IgD-negative memory B cell (primary cell): ENCODE measurements at regions not wholly inside any gene's neighbourhood (a gene's known extent, or its start where the extent isn't known, plus 50 kb on each side); places are given as distances from the start of the nearest gene placed in this dataset.
A peak's percentile ranks its signal among the peaks of the same experiment; 100 is the strongest.
"Not testable (repeated sequence)": the region's sequence is repeated elsewhere in the genome, so short reads cannot be mapped to it uniquely, and the experiment has no call there.

Source experiments
- H3K27ac Mint-ChIP-seq, 3 donors: one replicate each; pipeline ENCODE4 v1.8.0; 2020 to 2022; ENCODE audit warnings: mild to moderate bottlenecking in 3 of 3, mixed read lengths in 3 of 3, moderate library complexity in 1 of 3
- H3K27me3 Mint-ChIP-seq: one replicate; pipeline ENCODE4 v1.8.0; 2021; ENCODE audit warnings: mixed read lengths
- H3K36me3 Mint-ChIP-seq: one replicate; pipeline ENCODE4 v1.8.0; 2020; ENCODE audit warnings: mild to moderate bottlenecking, mixed read lengths
- H3K4me1 Mint-ChIP-seq, 3 donors: one replicate each; pipeline ENCODE4 v1.8.0; 2020 to 2022; ENCODE audit warnings: mixed read lengths in 3 of 3, mild to moderate bottlenecking in 1 of 3
- H3K4me3 Mint-ChIP-seq, 4 donors: one replicate each; pipeline ENCODE4 v1.8.0; 2020 to 2022; ENCODE audit warnings: mild to moderate bottlenecking in 4 of 4, mixed read lengths in 4 of 4, moderate library complexity in 3 of 4
- H3K9me3 Mint-ChIP-seq, 3 donors: one replicate each; pipeline ENCODE4 v1.8.0; 2020 to 2021; ENCODE audit warnings: mixed read lengths in 3 of 3, mild to moderate bottlenecking in 1 of 3

DNA sequence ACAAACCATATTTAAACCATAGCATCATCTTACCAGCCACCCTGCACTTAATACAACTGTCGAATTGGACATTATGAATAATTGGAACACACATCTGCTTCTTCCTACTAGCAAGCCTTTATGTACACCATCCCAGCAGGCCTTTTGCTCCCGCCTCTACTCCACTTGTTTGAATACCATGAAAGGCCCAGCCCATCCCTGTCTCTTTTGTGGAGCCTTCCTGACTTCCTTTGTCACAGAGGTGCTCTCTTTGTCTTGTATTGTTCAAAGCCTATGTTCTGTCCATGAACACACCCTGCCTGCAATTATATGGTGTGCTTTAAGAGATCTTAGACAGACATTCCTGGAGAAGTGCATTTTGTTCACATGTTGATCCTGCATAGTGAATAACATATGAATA is 465.7 kb downstream of the DIRAS2 start:
- H3K9me3 Mint-ChIP-seq: peaks cover 0 to 3% (median under 1%) of the 10 kb centered on the region in 3 donors
- H3K4me1 Mint-ChIP-seq: peaks cover 11 to 31% (median 26%) of the 10 kb centered on the region in 3 donors
- peaks cover 4% of the 10 kb centered on the region for H3K36me3 Mint-ChIP-seq
- peaks cover 3% of the 10 kb centered on the region for H3K27me3 Mint-ChIP-seq
- H3K4me3 Mint-ChIP-seq: no peak overlapping the region
- no peak overlapping the region for H3K27ac Mint-ChIP-seq

DNA sequence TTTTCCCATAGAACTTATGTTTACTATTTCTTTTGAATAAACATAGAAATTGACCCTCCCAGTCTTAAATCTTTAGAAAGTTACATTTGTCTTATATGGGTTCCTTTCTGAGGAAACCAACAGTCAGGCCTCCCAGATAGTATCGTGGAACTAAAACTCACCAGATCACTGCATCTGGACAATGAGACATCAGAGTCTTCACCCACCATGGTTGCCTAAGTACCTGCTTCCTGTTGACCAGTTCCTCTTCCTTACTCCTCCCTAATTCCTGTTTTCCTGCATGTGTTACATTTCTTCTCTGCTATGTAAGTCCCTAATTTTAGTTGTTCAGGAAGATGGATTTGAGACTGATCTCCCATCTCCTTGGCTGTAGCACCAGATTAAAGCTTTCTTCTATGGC is 462.2 kb downstream of the DIRAS2 start:
- Mint-ChIP-seq H3K9me3 (peaks cover 0 to 3% (median 0%) of the 10 kb centered on the region in 3 donors), H3K27me3 (peaks cover 3% of the 10 kb centered on the region), H3K4me1 (peaks cover 9 to 31% (median 21%) of the 10 kb centered on the region in 3 donors), H3K4me3 (no peak overlapping the region), H3K27ac (no peak overlapping the region), H3K36me3 (peaks cover 4% of the 10 kb centered on the region)

DNA sequence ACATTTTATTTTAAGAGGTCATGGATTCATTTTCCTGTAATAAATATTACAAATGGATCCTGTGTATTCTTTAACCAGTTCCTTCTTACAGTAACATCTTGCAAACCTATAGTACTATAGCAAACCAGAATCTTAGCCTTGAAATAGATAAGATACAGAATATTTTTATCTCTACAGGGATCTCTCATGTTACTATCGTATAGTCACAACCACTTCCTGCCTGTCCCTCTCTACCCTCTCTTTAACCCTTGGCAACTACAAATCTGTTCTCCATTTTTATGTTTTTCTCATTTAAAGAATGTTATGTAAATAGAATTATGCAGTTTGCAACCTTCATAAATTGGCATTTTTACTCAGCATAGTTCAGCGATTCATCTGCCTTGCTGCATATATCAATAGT is 454.0 kb downstream of the DIRAS2 start:
- Mint-ChIP-seq H3K4me1 (peaks cover 39 to 59% (median 47%) of the 10 kb centered on the region in 3 donors), H3K4me3 (peak overlapping the region in 3 of 4 donors; percentile 41 to 91 (median 84))

DNA sequence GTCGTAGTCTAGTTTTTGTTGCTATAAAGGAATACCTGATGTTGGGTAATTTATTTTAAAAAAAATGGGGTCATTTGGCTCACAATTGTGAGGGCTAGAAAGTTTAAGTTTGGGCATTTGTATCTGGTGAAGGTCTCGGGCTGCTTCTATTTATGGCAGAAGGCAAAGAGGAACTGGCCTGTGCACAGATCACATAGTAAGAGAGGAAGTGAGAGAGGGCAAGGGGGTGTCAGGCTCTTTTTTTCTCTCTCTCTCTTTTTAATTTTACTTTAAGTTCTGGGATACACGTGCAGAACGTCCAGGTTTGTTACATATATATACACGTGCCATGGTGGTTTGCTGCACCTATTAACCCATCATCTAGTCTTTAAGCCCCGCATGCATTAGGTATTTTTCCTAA is 453.3 kb downstream of the DIRAS2 start:
- Mint-ChIP-seq H3K27me3 (no peaks in the 10 kb centered on the region), H3K9me3 (peaks cover 0 to 6% (median 2%) of the 10 kb centered on the region in 3 donors), H3K4me3 (peak overlapping the region; percentile 39 to 91 (median 62)), H3K4me1 (peaks cover 39 to 59% (median 47%) of the 10 kb centered on the region in 3 donors), H3K36me3 (peaks cover 2% of the 10 kb centered on the region), H3K27ac (peak overlapping the region; percentile 16 to 81 (median 46))

More for the DNA sequence above, 454.0 kb downstream of the DIRAS2 start:
- Mint-ChIP-seq H3K9me3 (peaks cover 0 to 6% (median 2%) of the 10 kb centered on the region in 3 donors), H3K27me3 (no peaks in the 10 kb centered on the region), H3K27ac (peak overlapping the region; percentile 16 to 81 (median 46)), H3K36me3 (peaks cover 2% of the 10 kb centered on the region)

DNA sequence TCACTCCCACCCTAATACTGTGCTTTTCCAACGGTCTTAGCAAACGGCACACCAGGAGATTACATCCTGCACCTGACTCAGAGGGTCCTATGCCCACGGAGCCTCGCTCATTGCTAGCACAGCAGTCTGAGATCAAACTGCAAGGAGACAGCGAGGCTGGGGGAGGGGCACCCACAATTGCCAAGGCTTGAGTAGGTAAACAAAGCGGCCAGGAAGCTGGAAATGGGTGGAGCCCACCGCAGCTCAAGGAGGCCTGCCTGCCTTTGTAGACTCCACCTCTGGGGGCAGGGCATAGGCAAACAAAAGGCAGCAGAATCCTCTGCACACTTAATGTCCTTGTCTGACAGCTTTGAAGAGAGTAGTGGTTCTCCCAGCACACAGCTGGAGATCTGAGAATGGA is 450.2 kb downstream of the DIRAS2 start:
- H3K27me3 Mint-ChIP-seq, H3K9me3 Mint-ChIP-seq, H3K36me3 Mint-ChIP-seq: not testable (repeated sequence)
- Mint-ChIP-seq H3K4me1 (peaks cover 39 to 50% (median 47%) of the 10 kb centered on the region in 3 donors), H3K4me3 (peak overlapping the region in 2 of 4 donors; percentile 49 to 77), H3K27ac (peak overlapping the region in 2 of 3 donors; percentile 24 to 29)

DNA sequence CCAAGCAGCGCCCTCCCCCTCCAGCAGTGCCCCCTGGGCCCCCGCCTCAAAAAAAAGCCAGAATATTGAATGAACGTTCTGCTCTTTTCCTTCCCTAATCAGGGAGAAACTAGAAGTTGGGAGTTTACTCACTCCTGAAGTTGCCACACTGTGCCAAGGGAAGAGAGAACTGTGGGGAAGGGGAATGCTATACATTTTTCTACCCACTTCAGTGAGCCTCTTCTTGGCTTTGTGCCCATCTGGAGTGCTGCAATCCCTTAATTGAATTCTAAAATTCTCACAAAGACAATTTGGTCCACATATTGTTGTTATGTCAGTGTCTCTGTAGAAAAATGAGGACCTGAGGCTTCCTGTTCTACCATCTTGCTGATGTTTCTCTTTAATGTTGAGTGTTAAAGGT is 443.7 kb downstream of the DIRAS2 start:
- Mint-ChIP-seq H3K27ac (no peak overlapping the region), H3K9me3 (peaks cover 1 to 7% (median 3%) of the 10 kb centered on the region in 3 donors), H3K36me3 (peaks cover 3% of the 10 kb centered on the region), H3K4me1 (peaks cover under 1 to 6% (median 4%) of the 10 kb centered on the region in 3 donors), H3K4me3 (no peak overlapping the region), H3K27me3 (no peaks in the 10 kb centered on the region)

DNA sequence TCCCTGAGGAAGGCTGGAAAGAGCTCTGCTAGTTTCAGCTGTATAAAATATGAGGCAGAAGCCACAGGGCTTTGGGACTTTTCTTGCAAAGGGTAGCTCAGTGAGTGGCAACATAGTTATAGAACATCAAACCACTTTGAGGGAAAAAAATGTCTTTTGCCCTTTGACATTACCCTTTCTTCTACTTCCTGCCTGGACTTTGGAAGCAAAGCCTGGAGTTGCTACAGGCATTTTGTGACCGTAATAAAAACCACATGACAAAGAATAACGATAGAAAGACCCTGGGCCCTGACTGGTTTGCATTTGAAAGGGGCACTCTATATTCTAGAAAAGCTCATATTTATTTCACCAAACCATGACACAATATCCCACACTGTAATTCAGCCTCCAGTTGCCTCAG is 440.9 kb downstream of the DIRAS2 start:
- Mint-ChIP-seq H3K9me3 (peaks cover 1 to 7% (median 3%) of the 10 kb centered on the region in 3 donors), H3K27me3 (no peaks in the 10 kb centered on the region), H3K27ac (no peak overlapping the region), H3K36me3 (peaks cover 4% of the 10 kb centered on the region), H3K4me3 (no peak overlapping the region), H3K4me1 (peaks cover 10 to 16% (median 11%) of the 10 kb centered on the region in 3 donors)

DNA sequence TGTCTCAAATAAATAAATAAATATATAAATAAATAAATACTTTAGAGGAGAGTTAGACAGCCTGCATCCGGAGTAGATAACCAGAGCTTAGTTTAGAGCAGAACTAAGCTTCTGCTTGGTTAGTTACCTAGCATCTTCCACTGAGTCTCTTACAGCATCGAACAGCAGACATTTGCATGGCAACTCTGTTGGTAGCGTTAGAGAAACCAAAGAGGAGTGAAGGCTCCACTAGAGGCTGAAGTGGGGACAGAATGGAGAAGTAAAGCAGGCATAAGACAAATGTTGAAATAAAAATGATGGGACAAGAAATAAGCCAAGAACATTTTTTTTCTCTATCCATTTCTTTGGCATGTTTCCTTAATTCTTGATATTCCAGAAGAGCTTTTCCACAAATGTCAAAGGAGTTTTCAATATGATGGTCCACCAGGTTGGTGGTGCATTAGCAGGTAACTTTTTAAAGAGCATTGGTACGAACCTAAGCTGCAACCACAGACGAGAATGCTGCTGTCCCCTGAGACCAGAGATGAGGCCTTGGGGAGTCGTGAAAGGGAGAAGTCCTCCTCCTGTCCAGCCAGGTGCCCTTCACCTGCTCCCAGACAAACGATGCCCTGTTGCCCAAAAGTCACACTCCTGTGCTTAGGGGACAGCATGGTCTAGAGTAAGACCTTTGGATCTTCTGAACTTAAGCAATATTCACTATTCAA is 438.3 kb downstream of the DIRAS2 start:
- Mint-ChIP-seq H3K9me3 (no peaks in the 10 kb centered on the region), H3K4me3 (peak overlapping the region; percentile 8 to 71 (median 21)), H3K36me3 (peaks cover 2% of the 10 kb centered on the region), H3K4me1 (peaks cover 11 to 16% (median 14%) of the 10 kb centered on the region in 3 donors), H3K27ac (peak overlapping the region in 1 of 3 donors; percentile 21), H3K27me3 (no peaks in the 10 kb centered on the region)

DNA sequence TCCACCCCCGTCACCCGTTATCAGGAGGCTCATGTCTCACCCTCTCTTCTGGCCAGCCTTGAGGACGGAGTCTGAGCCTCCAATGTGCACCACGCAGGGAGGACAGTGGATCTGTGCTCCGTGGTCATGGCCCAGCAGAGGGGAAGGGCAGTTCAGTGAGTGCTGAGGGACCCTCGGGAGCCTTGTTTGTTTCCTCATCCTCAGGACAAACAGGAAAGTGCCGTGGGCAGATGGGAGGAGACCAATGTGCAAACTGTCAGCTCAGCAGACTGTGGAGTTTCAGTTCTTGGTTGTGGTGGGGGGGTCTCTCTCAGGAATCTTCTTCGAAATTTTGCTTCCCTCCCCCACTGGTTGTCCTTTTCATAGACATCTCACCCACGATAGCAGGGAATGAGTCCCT is 429.6 kb downstream of the DIRAS2 start:
- Mint-ChIP-seq H3K4me3 (peak overlapping the region; percentile 76 to 95 (median 90)), H3K4me1 (peaks cover 9 to 16% (median 12%) of the 10 kb centered on the region in 3 donors), H3K27ac (peak overlapping the region in 1 of 3 donors; percentile 21)
- H3K27me3 Mint-ChIP-seq, H3K36me3 Mint-ChIP-seq, H3K9me3 Mint-ChIP-seq: not testable (repeated sequence)

DNA sequence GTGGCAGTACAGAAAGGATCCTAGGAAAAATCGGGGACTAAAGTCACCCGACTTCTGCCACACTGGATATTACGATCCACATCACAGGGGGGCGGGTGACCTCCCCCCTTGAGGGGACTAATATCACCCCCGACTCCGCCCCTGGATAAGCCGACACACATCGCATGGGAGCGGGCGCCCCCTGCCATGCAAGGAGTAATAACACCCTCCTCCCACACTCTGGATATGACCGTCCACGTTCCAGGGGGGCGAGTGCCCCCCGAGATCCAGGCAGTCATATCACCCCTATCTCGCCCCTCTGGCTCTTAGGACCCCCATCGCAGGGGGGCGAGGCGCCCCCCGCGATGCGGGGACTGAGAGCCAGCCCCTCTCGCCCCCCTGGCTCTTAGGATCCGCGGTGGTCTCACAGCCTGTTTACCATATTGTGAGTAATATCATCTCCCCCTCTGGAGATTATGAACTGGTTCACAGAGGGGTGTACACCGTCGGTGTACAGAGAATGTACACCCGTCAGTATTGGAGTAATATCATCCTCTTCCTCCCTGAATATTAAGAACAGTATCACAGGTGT is 423.0 kb downstream of the DIRAS2 start:
- H3K4me3 Mint-ChIP-seq: peak overlapping the region in 2 of 4 donors; percentile 47 to 87
- H3K27ac Mint-ChIP-seq: no peak overlapping the region
- peaks cover 0 to 7% (median 3%) of the 10 kb centered on the region in 3 donors for H3K4me1 Mint-ChIP-seq
- no peaks in the 10 kb centered on the region for H3K27me3 Mint-ChIP-seq
- H3K9me3 Mint-ChIP-seq: no peaks in the 10 kb centered on the region
- H3K36me3 Mint-ChIP-seq: no peaks in the 10 kb centered on the region

DNA sequence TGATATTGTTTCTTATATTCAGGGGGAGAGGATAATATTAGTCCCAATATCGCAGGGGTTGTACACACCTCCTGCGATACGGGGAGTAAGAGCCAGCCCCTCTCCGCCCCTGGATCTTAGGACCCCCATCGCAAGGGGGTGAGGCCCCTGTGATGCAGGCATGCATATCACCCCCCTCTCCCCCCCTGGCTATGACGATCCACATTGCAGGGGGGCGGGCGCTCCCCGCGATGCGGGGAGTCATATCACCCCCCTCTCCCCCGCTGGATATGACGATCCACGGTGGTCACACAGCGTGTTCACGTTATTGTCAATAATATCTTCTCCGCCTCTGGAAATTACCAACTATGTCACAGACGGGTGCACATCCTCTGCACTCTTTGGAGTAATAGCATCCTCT is 420.7 kb downstream of the DIRAS2 start:
- not testable (repeated sequence) for H3K36me3 Mint-ChIP-seq, H3K27ac Mint-ChIP-seq, H3K4me3 Mint-ChIP-seq, H3K9me3 Mint-ChIP-seq, H3K4me1 Mint-ChIP-seq, H3K27me3 Mint-ChIP-seq

DNA sequence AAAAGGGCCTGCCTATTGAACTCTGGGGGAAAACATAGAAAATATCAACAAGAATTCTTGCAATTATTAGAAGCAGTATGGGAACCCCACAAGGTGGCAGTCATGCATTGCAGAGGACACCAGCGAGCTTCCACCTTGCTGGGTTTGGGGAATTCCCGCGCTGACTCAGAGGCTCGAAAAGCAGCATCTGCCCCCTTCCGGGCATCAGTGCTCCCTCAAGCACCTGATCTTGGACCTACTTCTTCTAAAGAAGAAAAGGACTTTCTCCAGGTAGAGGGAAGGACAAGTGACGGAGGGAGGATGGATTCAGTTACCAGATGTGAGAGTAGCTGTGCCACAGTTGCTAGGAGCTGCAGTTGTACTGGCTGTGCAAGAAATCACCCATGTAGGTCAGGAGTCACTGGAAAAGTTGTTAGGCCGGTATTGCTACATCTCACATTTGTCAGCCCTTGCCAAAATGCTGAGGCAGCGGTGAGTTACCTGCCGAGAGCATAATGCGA is 415.7 kb downstream of the DIRAS2 start:
- not testable (repeated sequence) for H3K36me3 Mint-ChIP-seq, H3K4me1 Mint-ChIP-seq, H3K9me3 Mint-ChIP-seq, H3K27ac Mint-ChIP-seq, H3K4me3 Mint-ChIP-seq, H3K27me3 Mint-ChIP-seq

DNA sequence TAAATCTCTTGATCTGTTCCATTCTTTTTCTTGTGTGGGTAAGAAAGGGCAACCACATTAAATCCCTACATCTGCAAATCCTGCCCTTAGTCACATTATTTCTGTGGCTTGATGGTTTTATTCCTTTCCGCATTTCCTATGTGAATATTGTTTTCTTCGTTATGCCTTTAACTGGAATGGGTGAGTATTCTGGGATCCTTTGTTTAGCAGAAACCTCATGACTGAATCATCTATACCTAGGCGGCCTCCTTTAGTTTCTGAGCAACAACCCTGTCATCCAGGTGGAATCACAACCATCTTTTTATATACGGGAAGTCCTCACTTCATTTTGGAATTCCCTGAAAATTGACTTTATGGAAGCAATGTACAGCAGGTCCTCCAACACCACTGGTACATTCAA is 409.5 kb downstream of the DIRAS2 start:
- H3K9me3 Mint-ChIP-seq, H3K27ac Mint-ChIP-seq, H3K27me3 Mint-ChIP-seq, H3K36me3 Mint-ChIP-seq, H3K4me3 Mint-ChIP-seq, H3K4me1 Mint-ChIP-seq: not testable (repeated sequence)

DNA sequence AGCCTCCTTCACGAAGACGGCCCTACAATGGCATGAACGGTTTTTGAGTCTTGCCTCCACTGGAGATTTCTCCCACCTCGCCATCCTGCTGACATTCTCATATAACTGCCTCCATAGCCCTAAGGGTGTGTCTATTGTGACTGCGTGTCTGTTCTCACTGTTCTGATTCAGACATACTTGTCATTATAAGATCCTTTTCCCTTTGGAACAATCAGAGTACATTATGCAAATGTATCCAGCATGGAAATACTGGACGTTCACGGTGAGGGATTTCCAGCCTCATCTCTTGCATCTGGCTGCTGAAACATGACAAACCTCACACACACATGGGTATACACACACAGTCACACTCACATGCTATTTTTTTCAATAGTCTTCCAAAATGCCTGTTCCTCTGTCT is 402.1 kb downstream of the DIRAS2 start:
- H3K4me3 Mint-ChIP-seq: no peak overlapping the region
- H3K27ac Mint-ChIP-seq: no peak overlapping the region
- H3K36me3 Mint-ChIP-seq: no peaks in the 10 kb centered on the region
- no peaks in the 10 kb centered on the region for H3K9me3 Mint-ChIP-seq
- no peaks in the 10 kb centered on the region for H3K4me1 Mint-ChIP-seq
- no peaks in the 10 kb centered on the region for H3K27me3 Mint-ChIP-seq

DNA sequence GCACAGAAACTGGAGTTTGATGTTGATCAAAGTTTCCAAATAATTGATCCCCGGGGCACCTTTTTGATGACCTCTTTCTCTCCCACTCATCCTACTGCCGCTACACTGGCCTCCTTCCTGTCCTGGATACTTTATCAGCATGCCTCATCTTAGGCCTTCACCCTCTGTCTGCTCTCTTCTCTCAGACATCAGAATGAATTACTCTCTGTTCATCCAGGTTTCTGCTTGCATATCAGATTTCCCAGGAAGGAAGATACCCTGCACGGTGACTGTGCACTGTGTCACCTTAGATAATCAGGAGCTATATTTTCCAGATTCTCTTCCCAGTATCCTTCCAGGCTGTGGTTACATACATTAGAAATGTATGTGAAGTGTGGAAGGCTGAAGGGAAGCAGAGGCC is 397.0 kb downstream of the DIRAS2 start:
- no peak overlapping the region for H3K27ac Mint-ChIP-seq
- no peaks in the 10 kb centered on the region for H3K9me3 Mint-ChIP-seq
- no peaks in the 10 kb centered on the region for H3K27me3 Mint-ChIP-seq
- no peaks in the 10 kb centered on the region for H3K36me3 Mint-ChIP-seq
- H3K4me3 Mint-ChIP-seq: no peak overlapping the region
- peaks cover 0 to 2% (median 2%) of the 10 kb centered on the region in 3 donors for H3K4me1 Mint-ChIP-seq

DNA sequence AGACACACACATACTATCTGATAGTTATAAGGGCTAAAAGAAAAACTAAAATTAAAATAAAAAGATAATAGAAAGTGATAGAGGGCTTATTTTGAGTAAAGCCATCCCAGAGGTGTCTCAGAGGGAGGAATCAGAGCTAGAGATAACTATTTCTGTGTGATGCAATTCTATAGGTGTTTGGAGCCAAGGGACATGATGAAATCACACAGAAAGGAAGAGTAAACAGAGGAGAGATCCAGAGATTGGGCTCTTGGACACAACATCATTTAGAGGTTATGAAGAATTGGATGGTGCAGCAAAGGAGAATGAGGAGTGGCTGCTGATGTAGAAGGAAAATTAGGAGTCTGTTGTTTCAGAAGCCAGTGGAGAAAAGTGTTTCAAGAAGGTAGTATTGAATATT is 393.5 kb downstream of the DIRAS2 start:
- Mint-ChIP-seq H3K27ac (no peak overlapping the region), H3K4me1 (peaks cover 0 to 2% (median 2%) of the 10 kb centered on the region in 3 donors), H3K9me3 (peaks cover 0 to 2% (median 0%) of the 10 kb centered on the region in 3 donors), H3K4me3 (no peak overlapping the region), H3K36me3 (no peaks in the 10 kb centered on the region), H3K27me3 (no peaks in the 10 kb centered on the region)
